PC-3 (cell line): ENCODE measurements at regions not wholly inside any gene's neighbourhood (a gene's known extent, or its start where the extent isn't known, plus 50 kb on each side); places are given as distances from the start of the nearest gene placed in this dataset.

Experiments
- ATAC-seq: fragments of 200-7000 bp; cut with Tn5 transposase; 2 replicates; pipeline ENCODE4 v1.9.1; 2020; ENCODE audit warnings: mild to moderate bottlenecking, moderate library complexity
- BruUV-seq: library from RNA; stranded (reverse); fragments of 400-500 nt; replicated peaks from 2 replicates; lab custom pipeline; 2021; lab: Mats Ljungman, UMichigan
- CTCF ChIA-PET: fragments of 300-600 bp; sonication (Branson Sonifier 250); formaldehyde crosslinking; loops from one replicate; lab custom pipeline; 2022; ENCODE audit warnings: antibody characterized with exemption; lab: Charles Lee
- POLR2A ChIA-PET: fragments of 300-600 bp; sonication (Branson Sonifier 250); formaldehyde crosslinking; loops from one replicate; lab custom pipeline; 2022; ENCODE audit warnings: antibody characterized with exemption; ENCODE audit not compliant: unreplicated experiment; lab: Charles Lee
- DNase-seq: peaks from one replicate; pipeline ENCODE4 v3.0.0-alpha.2; 2015
- H2AFZ ChIP-seq: fragments of 300-600 bp; sonication (generic); 2 replicates; pipeline ENCODE4 v1.6.0; 2016; ENCODE audit warnings: antibody characterized with exemption, low read length
- H3F3A ChIP-seq: fragments of 300-600 bp; sonication (generic); one replicate; pipeline ENCODE4 v1.6.0; 2017; ENCODE audit warnings: antibody characterized with exemption, low read length, control low read depth, mild to moderate bottlenecking; ENCODE audit not compliant: unreplicated experiment
- H3K27ac ChIP-seq: fragments of 300-600 bp; sonication (generic); 2 replicates; pipeline ENCODE4 v1.5.1; 2016; ENCODE audit warnings: mild to moderate bottlenecking, low read length
- H3K27me3 ChIP-seq: fragments of 300-600 bp; sonication (generic); 2 replicates; pipeline ENCODE4 v1.6.1; 2016; ENCODE audit warnings: low read length, mixed read lengths
- H3K36me3 ChIP-seq: fragments of 300-600 bp; sonication (generic); 2 replicates; pipeline ENCODE4 v1.6.1; 2016; ENCODE audit warnings: low read depth, mixed run types, low read length, mixed read lengths
- H3K4me1 ChIP-seq: fragments of 300-600 bp; sonication (generic); 2 replicates; pipeline ENCODE4 v1.5.1; 2016; ENCODE audit warnings: low read length; ENCODE audit not compliant: insufficient read depth
- H3K4me2 ChIP-seq: fragments of 300-600 bp; sonication (generic); 2 replicates; pipeline ENCODE4 v1.6.0; 2016; ENCODE audit warnings: low read length
- H3K4me3 ChIP-seq: fragments of 300-600 bp; sonication (generic); 2 replicates; pipeline ENCODE4 v1.5.1; 2016; ENCODE audit warnings: mild to moderate bottlenecking, low read length, mixed read lengths
- H3K79me2 ChIP-seq: fragments of 300-600 bp; sonication (generic); 2 replicates; pipeline ENCODE4 v1.6.1; 2017; ENCODE audit warnings: low read length, mixed read lengths
- H3K9ac ChIP-seq: fragments of 300-600 bp; sonication (generic); 2 replicates; pipeline ENCODE4 v1.6.0; 2016; ENCODE audit warnings: mild to moderate bottlenecking, low read length
- H3K9me2 ChIP-seq: fragments of 300-600 bp; sonication (generic); replicated peaks from 2 replicates; pipeline ENCODE4 v1.6.1; 2016; ENCODE audit warnings: mixed run types, low read length, mixed read lengths
- H3K9me3 ChIP-seq: fragments of 300-600 bp; sonication (generic); 2 replicates; pipeline ENCODE4 v1.6.1; 2016; ENCODE audit warnings: low read length, mixed read lengths
- H4K20me1 ChIP-seq: fragments of 300-600 bp; sonication (generic); 2 replicates; pipeline ENCODE4 v1.6.1; 2016; ENCODE audit warnings: low read length, mixed read lengths
- EZH2 ChIP-seq: fragments of 300-600 bp; sonication (generic); IDR thresholded peaks from one replicate; pipeline ENCODE4 v1.6.1; 2017; ENCODE audit warnings: antibody characterized with exemption, mild to moderate bottlenecking, low read length; ENCODE audit not compliant: unreplicated experiment
- EZH2phosphoT487 ChIP-seq: fragments of 300-600 bp; sonication (generic); IDR thresholded peaks from 2 replicates; pipeline ENCODE4 v1.6.1; 2018; ENCODE audit warnings: mild to moderate bottlenecking, antibody characterized with exemption, low read length, borderline replicate concordance
- intact Hi-C: fragments of 100-400 bp; cut with micrococcal nuclease; formaldehyde crosslinking; loops from 2 replicates; pipeline ENCODE4 v1.9.0; 2023
- TF ChIP-seq, protein P1 (sequence below): fragments of 300-600 bp; sonication (generic); conservative IDR thresholded peaks from 2 replicates; pipeline ENCODE4 v1.5.1; 2017; ENCODE audit warnings: antibody characterized with exemption, low read depth, mild to moderate bottlenecking, low read length

DNA sequence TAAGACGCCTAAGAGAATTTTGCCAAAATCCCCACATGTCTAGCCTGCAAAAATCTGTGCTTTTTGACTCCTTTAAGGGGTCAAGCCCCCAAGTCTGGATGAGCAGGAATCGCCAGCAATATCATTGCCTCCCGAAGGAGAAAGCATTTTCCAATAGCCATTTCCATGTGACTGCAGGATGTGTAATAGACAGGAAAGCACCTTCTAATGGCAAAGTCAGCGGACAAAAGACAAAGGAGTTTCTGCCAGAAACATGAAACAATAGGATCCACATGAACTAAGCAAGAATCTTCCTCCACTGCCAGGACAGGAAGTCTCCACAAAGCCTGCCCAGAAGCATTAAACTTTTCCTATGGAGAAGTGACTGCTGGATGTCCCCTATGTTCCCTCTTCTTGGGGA, 177.1 kb upstream of the PCSK5 start:
- Histone ChIP-seq H3K9me2 (no peaks in the 10 kb centered on the region), H3K36me3 (no peaks in the 10 kb centered on the region), H3K4me1 (no peaks in the 10 kb centered on the region), H3K27ac (no peak overlapping the region), H3K9me3 (no peaks in the 10 kb centered on the region), H3K27me3 (no peaks in the 10 kb centered on the region), H4K20me1 (no peaks in the 10 kb centered on the region), H3F3A (no peaks in the 10 kb centered on the region), H3K4me3 (no peak overlapping the region), H3K4me2 (no peak overlapping the region), H2AFZ (no peak overlapping the region), H3K9ac (no peak overlapping the region), H3K79me2 (no peaks in the 10 kb centered on the region)
- TF ChIP-seq EZH2 (no peak), EZH2phosphoT487 (no peak)
- TF ChIP-seq, protein P1, sequence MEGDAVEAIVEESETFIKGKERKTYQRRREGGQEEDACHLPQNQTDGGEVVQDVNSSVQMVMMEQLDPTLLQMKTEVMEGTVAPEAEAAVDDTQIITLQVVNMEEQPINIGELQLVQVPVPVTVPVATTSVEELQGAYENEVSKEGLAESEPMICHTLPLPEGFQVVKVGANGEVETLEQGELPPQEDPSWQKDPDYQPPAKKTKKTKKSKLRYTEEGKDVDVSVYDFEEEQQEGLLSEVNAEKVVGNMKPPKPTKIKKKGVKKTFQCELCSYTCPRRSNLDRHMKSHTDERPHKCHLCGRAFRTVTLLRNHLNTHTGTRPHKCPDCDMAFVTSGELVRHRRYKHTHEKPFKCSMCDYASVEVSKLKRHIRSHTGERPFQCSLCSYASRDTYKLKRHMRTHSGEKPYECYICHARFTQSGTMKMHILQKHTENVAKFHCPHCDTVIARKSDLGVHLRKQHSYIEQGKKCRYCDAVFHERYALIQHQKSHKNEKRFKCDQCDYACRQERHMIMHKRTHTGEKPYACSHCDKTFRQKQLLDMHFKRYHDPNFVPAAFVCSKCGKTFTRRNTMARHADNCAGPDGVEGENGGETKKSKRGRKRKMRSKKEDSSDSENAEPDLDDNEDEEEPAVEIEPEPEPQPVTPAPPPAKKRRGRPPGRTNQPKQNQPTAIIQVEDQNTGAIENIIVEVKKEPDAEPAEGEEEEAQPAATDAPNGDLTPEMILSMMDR = no peak
- DNase-seq = no peak
- ATAC-seq = no peak
- ChIA-PET CTCF (no interaction called here), POLR2A (no interaction called here)
- BruUV-seq = no TSS peak
- intact Hi-C loops = no loop called here

DNA sequence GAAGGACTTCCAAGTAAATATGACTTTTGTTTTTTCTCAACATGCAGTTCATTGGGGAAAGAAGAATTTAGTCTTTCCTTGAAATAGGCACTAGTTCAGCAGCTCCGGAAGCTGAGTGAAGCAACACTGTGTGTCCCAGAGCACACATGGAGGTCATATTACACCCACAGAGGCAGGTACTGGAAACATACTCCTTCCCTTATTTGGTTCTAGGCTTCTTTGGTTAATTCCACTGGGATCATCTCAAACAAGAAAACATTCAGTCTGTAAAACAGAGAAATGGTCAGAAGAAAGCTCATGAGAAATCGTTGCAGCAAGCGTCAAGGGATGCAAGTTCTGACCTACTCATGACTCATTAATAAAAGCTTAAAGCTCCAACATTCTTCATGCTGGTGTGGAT, 175.1 kb upstream of the PCSK5 start:
- Histone ChIP-seq H2AFZ (no peak overlapping the region), H3K79me2 (no peaks in the 10 kb centered on the region), H3K9ac (no peak overlapping the region), H3K4me3 (no peak overlapping the region), H3K36me3 (no peaks in the 10 kb centered on the region), H3F3A (no peaks in the 10 kb centered on the region), H3K9me3 (no peaks in the 10 kb centered on the region), H3K4me1 (no peaks in the 10 kb centered on the region), H3K27ac (no peak overlapping the region), H3K27me3 (no peaks in the 10 kb centered on the region), H3K9me2 (no peaks in the 10 kb centered on the region), H4K20me1 (no peaks in the 10 kb centered on the region), H3K4me2 (no peak overlapping the region)
- CTCF ChIA-PET = no interaction called here
- BruUV-seq = no TSS peak
- no peak for DNase-seq
- POLR2A ChIA-PET = no interaction called here
- no peak for TF ChIP-seq EZH2
- TF ChIP-seq, protein P1 = no peak
- no peak for ATAC-seq
- intact Hi-C loops = no loop called here

DNA sequence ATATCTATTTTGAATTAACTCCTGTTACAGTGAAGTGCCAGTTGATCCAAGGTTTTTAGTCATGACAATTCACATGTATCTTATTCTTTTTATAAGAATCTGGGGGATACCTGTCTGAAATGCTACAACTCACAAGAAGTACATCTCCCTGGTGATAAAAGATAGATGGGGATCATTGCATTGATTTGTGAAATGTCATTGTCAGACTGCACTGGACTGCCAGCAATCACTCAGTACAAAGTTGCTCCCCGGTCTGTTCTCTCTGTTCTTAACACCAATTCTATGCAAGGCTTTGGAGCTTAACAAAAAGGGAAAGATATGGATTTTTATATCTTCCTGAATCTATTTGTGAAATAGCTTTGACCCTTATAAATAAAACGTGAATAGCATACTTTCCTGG, 171.8 kb upstream of the PCSK5 start:
- Histone ChIP-seq H3K9me2 (no peaks in the 10 kb centered on the region), H3K4me2 (no peak overlapping the region), H3K4me1 (no peaks in the 10 kb centered on the region), H3K79me2 (no peaks in the 10 kb centered on the region), H3K4me3 (no peak overlapping the region), H3K27ac (no peak overlapping the region), H3K36me3 (no peaks in the 10 kb centered on the region), H4K20me1 (no peaks in the 10 kb centered on the region), H3K27me3 (no peaks in the 10 kb centered on the region), H3F3A (no peaks in the 10 kb centered on the region), H2AFZ (no peak overlapping the region), H3K9ac (no peak overlapping the region), H3K9me3 (no peaks in the 10 kb centered on the region)
- BruUV-seq = no TSS peak
- intact Hi-C loops = no loop called here
- ChIA-PET POLR2A (no interaction called here), CTCF (no interaction called here)
- TF ChIP-seq, protein P1 = no peak
- TF ChIP-seq EZH2 = no peak
- no peak for TF ChIP-seq EZH2phosphoT487
- DNase-seq (no peak), ATAC-seq (no peak)
